Hepatocyte (in vitro differentiated cells): ENCODE measurements at regions not wholly inside any gene's neighbourhood (a gene's known extent, or its start where the extent isn't known, plus 50 kb on each side); places are given as distances from the start of the nearest gene placed in this dataset.
"Not testable (repeated sequence)": the region's sequence is repeated elsewhere in the genome, so short reads cannot be mapped to it uniquely, and the experiment has no call there.

ENCODE experiments used
- DNase-seq: peaks from one replicate; pipeline ENCODE4 v3.0.0-alpha.2; 2016; ENCODE audit warnings: low spot score
- H2AFZ ChIP-seq: fragments of 200-600 bp; sonication (generic); 2 replicates; pipeline ENCODE4 v1.6.0; 2016; ENCODE audit warnings: antibody characterized with exemption, mild to moderate bottlenecking
- H3K27ac ChIP-seq: fragments of 200-600 bp; sonication (generic); 2 replicates; pipeline ENCODE4 v1.5.1; 2016; ENCODE audit warnings: mild to moderate bottlenecking
- H3K27me3 ChIP-seq: fragments of 200-600 bp; sonication (generic); 2 replicates; pipeline ENCODE4 v1.6.1; 2016
- H3K36me3 ChIP-seq: fragments of 200-600 bp; sonication (generic); replicated peaks from 2 replicates; pipeline ENCODE4 v1.5.1; 2016; ENCODE audit warnings: low read depth; ENCODE audit not compliant: insufficient read depth
- H3K4me1 ChIP-seq: fragments of 200-600 bp; sonication (generic); 2 replicates; pipeline ENCODE4 v1.5.1; 2016; ENCODE audit warnings: mild to moderate bottlenecking, moderate library complexity; ENCODE audit not compliant: insufficient read depth
- H3K4me2 ChIP-seq: fragments of 200-600 bp; sonication (generic); 2 replicates; pipeline ENCODE4 v1.6.0; 2016
- H3K4me3 ChIP-seq: fragments of 200-600 bp; sonication (generic); 2 replicates; pipeline ENCODE4 v1.5.1; 2016; ENCODE audit warnings: mild to moderate bottlenecking
- H3K79me2 ChIP-seq: fragments of 200-600 bp; sonication (generic); 2 replicates; pipeline ENCODE4 v1.6.0; 2017; ENCODE audit warnings: mild to moderate bottlenecking
- H3K9me2 ChIP-seq: fragments of 200-600 bp; sonication (generic); replicated peaks from 2 replicates; pipeline ENCODE4 v1.6.0; 2017; ENCODE audit warnings: mild to moderate bottlenecking; ENCODE audit not compliant: insufficient read depth
- H3K9me3 ChIP-seq: fragments of 200-600 bp; sonication (generic); 2 replicates; pipeline ENCODE4 v1.5.1; 2016; ENCODE audit warnings: low read depth, mild to moderate bottlenecking
- H4K20me1 ChIP-seq: fragments of 200-600 bp; sonication (generic); 2 replicates; pipeline ENCODE4 v1.6.0; 2016; ENCODE audit warnings: mild to moderate bottlenecking; ENCODE audit not compliant: insufficient read depth, poor library complexity, severe bottlenecking
- CTCF ChIP-seq: fragments of 200-600 bp; sonication (generic); IDR thresholded peaks from 2 replicates; pipeline ENCODE4 v1.5.1; 2016; ENCODE audit warnings: antibody characterized with exemption, mild to moderate bottlenecking; ENCODE audit not compliant: poor library complexity
- EZH2 ChIP-seq: fragments of 200-600 bp; sonication (generic); IDR thresholded peaks from 2 replicates; pipeline ENCODE4 v1.6.1; 2016; ENCODE audit warnings: antibody characterized with exemption, mild to moderate bottlenecking, borderline replicate concordance
- EZH2phosphoT487 ChIP-seq: fragments of 200-600 bp; sonication (generic); IDR thresholded peaks from one replicate; pipeline ENCODE4 v1.6.1; 2018; ENCODE audit warnings: antibody characterized with exemption, mild to moderate bottlenecking, low read depth, moderate library complexity; ENCODE audit not compliant: unreplicated experiment, severe bottlenecking
- WGBS: methylation state at CpG from one replicate; pipeline ENCODE4 v1.1.6; 2016; ENCODE audit warnings: low lambda C conversion rate; ENCODE audit errors: missing lambda C conversion rate; 5-methylcytosine and 5-hydroxymethylcytosine counted together

DNA sequence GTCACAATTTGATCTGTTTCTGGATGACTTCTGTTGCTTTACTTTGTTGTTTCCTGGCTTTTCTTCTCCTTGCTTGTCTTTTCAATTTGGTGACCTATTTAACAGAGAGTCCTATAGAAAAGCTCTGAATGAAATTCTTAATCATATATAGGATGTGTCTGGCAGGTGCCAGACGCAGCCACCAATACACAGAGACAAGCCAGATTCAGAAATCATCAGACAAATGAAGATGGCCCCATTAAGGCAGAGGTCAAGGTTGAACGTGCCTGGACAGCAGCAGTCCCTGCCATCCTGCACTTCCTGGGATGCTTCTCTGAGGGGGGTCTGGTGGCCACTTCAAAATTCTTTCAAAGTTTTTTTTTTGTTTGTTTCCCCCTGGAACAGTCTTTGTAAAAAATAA lies 846.7 kb upstream of the COBL start:
- no peaks in the 10 kb centered on the region for H3K4me1 ChIP-seq
- TF ChIP-seq EZH2phosphoT487 (no peak), CTCF (no peak), EZH2 (no peak)
- no peaks in the 10 kb centered on the region for H3K27me3 ChIP-seq
- no peaks in the 10 kb centered on the region for H3K9me2 ChIP-seq
- H3K9me3 ChIP-seq: no peaks in the 10 kb centered on the region
- H4K20me1 ChIP-seq: no peaks in the 10 kb centered on the region
- H3K27ac ChIP-seq: no peak overlapping the region
- no peak overlapping the region for H3K4me3 ChIP-seq
- no peaks in the 10 kb centered on the region for H3K79me2 ChIP-seq
- WGBS: 63% methylated on average over 2 of the region's 2 CpGs
- H3K4me2 ChIP-seq: no peak overlapping the region
- no peak for DNase-seq
- no peak overlapping the region for H2AFZ ChIP-seq
- no peaks in the 10 kb centered on the region for H3K36me3 ChIP-seq

GRCh38 chr7:52161483-52161882 lies 844.9 kb upstream of the COBL start:
- Histone ChIP-seq H3K4me1 (no peaks in the 10 kb centered on the region), H2AFZ (no peak overlapping the region), H3K27ac (no peak overlapping the region), H3K79me2 (no peaks in the 10 kb centered on the region), H3K9me3 (no peaks in the 10 kb centered on the region), H4K20me1 (no peaks in the 10 kb centered on the region), H3K9me2 (no peaks in the 10 kb centered on the region), H3K36me3 (no peaks in the 10 kb centered on the region), H3K27me3 (no peaks in the 10 kb centered on the region), H3K4me2 (no peak overlapping the region), H3K4me3 (no peak overlapping the region)
- no peak for DNase-seq
- TF ChIP-seq EZH2phosphoT487 (no peak), EZH2 (no peak), CTCF (no peak)

DNA sequence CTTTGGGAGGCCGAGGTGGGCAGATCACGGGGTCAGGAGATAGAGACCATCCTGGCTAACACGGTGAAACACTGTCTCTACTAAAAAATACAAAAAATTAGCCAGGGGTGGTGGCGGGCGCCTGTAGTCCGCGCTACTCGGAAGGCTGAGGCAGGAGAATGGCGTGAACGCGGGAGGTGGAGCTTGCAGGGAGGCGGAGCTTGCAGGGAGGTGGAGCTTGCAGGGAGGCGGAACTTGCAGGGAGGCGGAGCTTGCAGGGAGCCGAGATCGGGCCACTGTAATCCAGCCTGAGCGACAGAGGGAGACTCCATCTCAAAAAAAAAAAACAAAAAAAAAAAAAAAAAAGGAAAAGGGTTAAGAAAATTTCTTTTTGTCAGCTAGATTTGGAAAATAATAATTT lies 842.8 kb upstream of the COBL start:
- not testable (repeated sequence) for H3K4me2 ChIP-seq, H3K4me3 ChIP-seq, H3K36me3 ChIP-seq, DNase-seq, H3K4me1 ChIP-seq, H3K79me2 ChIP-seq, H4K20me1 ChIP-seq, H3K9me3 ChIP-seq, H3K27me3 ChIP-seq, H3K27ac ChIP-seq, H2AFZ ChIP-seq, H3K9me2 ChIP-seq
- WGBS: 98% methylated on average over 16 of the region's 17 CpGs

DNA sequence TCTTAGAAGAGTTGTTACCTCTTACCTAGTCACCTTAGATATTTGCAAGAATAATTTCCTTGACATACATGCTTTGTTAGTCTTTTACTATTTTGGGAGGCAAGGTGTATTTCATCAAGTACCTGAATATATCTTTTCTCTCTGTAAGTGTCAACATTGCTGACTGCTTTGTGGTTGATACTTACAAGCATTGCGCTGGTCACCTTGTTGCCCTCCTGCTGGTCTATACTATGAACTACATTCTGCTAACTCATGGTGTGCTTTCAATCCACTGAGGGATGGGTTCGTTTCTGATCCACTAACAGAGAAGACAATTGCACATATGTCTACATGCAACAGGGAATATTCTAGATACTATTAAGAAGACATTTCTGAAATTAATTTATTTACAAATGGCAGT lies 837.8 kb upstream of the COBL start:
- Histone ChIP-seq H3K4me1 (no peaks in the 10 kb centered on the region), H3K79me2 (no peaks in the 10 kb centered on the region), H3K27ac (no peak overlapping the region), H3K9me3 (no peaks in the 10 kb centered on the region), H3K9me2 (no peaks in the 10 kb centered on the region), H2AFZ (no peak overlapping the region), H3K27me3 (no peaks in the 10 kb centered on the region), H3K36me3 (no peaks in the 10 kb centered on the region), H3K4me3 (no peak overlapping the region), H3K4me2 (no peak overlapping the region), H4K20me1 (no peaks in the 10 kb centered on the region)
- 93% methylated on average over 2 of the region's 2 CpGs for WGBS
- no peak for DNase-seq
- TF ChIP-seq EZH2phosphoT487 (no peak), EZH2 (no peak), CTCF (no peak)
